C4-2B (cell line): ENCODE measurements at regions not wholly inside any gene's neighbourhood (a gene's known extent, or its start where the extent isn't known, plus 50 kb on each side); places are given as distances from the start of the nearest gene placed in this dataset.
"Not testable (repeated sequence)": the region's sequence is repeated elsewhere in the genome, so short reads cannot be mapped to it uniquely, and the experiment has no call there.

ENCODE experiments used
- CTCF ChIP-seq: fragments of 450-650 bp; conservative IDR thresholded peaks from 2 replicates; pipeline ENCODE4 v1.5.1; 2017; ENCODE audit warnings: mild to moderate bottlenecking
- ZFX ChIP-seq: fragments of 450-650 bp; IDR thresholded peaks from 2 replicates; pipeline ENCODE4 v1.6.1; 2017

- TF ChIP-seq CTCF: peak; percentile 11; the same call in 1 of the 2 replicates
- TF ChIP-seq ZFX: not testable (repeated sequence)
Measured at GRCh38 chr4:104930745-104931736, 215.6 kb upstream of the TET2 start.
